ENCODE measurements at regions not wholly inside any gene's neighbourhood (a gene's known extent, or its start where the extent isn't known, plus 50 kb on each side); places are given as distances from the start of the nearest gene placed in this dataset.

GRCh38 chr4:43243433-43244116 is 351.1 kb downstream of the GRXCR1 start:
- DNase-seq (ENCODE audit: low spot score), result no peak

- DNase-seq (ENCODE audit: low spot score), result no peak
These were observed 352.3 kb downstream of the GRXCR1 start for GRCh38 chr4:43244688-43245382.

GRCh38 chr4:43251841-43252240 is 359.3 kb downstream of the GRXCR1 start:
- no peak for DNase-seq (ENCODE audit: low spot score)

DNA sequence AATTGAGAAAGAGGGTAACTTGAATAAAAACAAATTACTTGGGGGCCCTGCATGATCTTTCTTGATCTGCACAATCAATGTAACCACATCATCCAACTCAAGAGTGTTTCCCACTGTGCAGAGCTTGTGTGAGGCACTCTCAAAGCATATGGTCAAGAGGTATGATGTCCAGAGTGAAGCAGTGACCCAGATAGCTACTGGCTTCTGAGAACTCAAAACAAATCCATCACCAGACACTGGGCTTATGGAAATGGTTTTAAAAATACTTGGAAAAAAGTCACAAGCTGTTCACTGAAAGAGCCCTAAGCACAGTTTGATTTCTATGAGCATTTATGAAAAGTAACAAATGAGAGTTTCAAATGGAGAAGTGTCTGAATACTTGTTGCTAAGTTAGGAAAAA is 361.0 kb downstream of the GRXCR1 start:
- no peak for DNase-seq (ENCODE audit: low spot score)

GRCh38 chr4:43264730-43265129 is 372.2 kb downstream of the GRXCR1 start:
- DNase-seq (ENCODE audit: low spot score), result no peak

DNA sequence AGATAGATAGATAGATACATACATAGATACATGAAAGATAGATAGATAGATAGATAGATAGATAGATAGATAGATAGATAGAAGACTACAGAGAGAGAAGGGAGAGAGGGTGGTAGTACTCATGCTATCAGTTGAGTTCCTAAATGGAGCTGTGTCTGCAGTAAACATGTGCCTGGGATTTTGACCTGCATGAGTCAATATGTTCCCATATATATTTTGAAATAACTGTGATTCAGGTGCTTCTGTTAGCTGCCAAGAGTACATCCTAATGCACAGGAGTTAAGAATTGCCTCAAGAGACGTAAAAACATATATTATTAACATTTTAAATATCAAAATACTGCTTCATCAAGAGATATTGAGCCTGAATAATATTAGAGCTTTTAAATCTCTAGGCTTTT is 379.4 kb downstream of the GRXCR1 start:
- no peak for DNase-seq (ENCODE audit: low spot score)

GRCh38 chr4:43274376-43274775 is 381.9 kb downstream of the GRXCR1 start:
- DNase-seq (ENCODE audit: low spot score), result no peak

DNA sequence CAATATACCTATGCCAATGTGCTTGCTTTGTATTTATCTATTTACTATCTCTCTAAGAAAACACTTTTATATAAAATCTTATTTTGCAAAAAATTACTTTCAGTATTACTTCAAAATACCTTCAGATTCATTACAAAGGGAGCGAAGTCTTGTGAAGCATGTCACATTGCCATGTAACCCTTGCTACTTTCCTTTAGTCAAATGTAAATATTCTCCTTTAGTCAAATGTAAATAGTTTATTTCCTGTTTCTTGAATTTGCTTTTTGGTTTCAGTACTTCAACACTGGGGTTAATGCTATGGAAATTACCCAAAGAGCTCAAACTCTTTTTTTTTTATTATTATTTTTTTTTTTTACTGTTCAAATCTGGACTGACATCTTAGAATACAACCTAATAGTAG is 383.3 kb downstream of the GRXCR1 start:
- DNase-seq (ENCODE audit: low spot score), result no peak

DNA sequence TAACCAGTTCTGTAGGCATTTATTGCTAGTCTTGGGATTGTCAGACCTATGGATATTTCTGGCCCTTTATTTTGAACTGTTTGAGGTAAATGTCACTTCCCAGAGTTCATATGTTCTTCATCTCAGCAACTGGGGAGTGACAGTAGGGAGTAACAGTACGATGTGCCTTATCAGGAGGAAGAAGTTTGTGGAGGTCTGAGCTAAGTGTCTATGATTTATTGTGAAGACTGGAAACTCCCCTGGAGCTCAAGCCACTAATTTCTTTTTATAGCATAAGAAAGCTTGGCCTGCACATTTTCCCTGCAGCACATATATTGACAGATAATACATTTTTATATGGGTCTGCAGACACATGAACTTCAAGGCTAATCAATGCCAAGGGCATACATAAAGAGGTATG is 383.8 kb downstream of the GRXCR1 start:
- DNase-seq (ENCODE audit: low spot score), result no peak

- DNase-seq (ENCODE audit: low spot score), result no peak
These were observed 384.5 kb downstream of the GRXCR1 start for GRCh38 chr4:43277003-43277402.

DNA sequence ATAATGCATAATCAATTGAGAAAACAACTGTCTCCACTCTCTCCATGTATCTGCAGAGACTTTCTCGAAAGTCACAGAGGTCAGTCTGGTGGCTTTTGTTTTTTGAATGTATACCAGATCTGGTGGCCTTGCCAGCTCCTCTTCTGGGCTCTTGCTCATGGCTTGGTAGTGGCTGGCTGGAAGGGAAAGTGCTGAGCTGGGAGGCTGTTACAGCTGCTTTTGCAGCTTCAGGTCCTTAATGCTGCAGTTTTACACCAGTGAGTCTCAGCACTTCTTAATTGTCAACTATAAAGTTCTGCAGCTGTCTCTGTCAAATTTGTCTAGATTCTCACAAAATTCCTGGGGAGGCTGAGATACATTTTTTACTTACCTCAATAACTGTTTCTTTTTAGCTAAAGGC is 390.0 kb downstream of the GRXCR1 start:
- no peak for DNase-seq (ENCODE audit: low spot score)

GRCh38 chr4:43286137-43286536 is 393.6 kb downstream of the GRXCR1 start:
- DNase-seq (ENCODE audit: low spot score), result no peak

- no peak for DNase-seq (ENCODE audit: low spot score)
These were observed 404.5 kb downstream of the GRXCR1 start for GRCh38 chr4:43296946-43297528.

GRCh38 chr4:43316813-43317212 is 424.3 kb downstream of the GRXCR1 start:
- DNase-seq (ENCODE audit: low spot score), result no peak

- no peak for DNase-seq (ENCODE audit: low spot score)
These were observed 432.9 kb downstream of the GRXCR1 start for GRCh38 chr4:43325220-43325967.

GRCh38 chr4:43330288-43330687 is 437.8 kb downstream of the GRXCR1 start:
- DNase-seq (ENCODE audit: low spot score), result no peak

GRCh38 chr4:43331226-43332051 is 438.9 kb downstream of the GRXCR1 start:
- no peak for DNase-seq (ENCODE audit: low spot score)

DNA sequence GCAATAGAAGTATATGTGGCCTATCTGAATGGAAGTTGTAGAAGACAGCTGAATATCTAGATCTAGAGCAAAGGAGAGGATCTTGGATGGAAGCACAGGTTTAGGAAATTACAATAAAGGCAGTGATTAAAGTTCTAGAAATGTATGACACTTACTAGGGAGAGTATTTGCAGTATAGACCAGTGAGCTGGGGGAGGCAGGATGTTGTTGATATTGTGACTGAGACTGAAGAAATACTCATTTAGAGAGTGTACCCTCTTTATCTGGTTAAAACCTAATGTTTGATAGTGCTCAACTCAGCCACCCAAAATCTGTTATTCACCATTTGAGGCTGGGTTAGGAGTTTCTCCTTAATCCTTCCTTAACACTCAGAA is 439.5 kb downstream of the GRXCR1 start:
- DNase-seq (ENCODE audit: low spot score), result no peak

GRCh38 chr4:43337707-43338106 is 445.2 kb downstream of the GRXCR1 start:
- no peak for DNase-seq (ENCODE audit: low spot score)

- no peak for DNase-seq (ENCODE audit: low spot score)
These were observed 446.9 kb downstream of the GRXCR1 start for GRCh38 chr4:43339435-43339834.

GRCh38 chr4:43341741-43342140 is 449.2 kb downstream of the GRXCR1 start:
- DNase-seq (ENCODE audit: low spot score), result no peak

DNA sequence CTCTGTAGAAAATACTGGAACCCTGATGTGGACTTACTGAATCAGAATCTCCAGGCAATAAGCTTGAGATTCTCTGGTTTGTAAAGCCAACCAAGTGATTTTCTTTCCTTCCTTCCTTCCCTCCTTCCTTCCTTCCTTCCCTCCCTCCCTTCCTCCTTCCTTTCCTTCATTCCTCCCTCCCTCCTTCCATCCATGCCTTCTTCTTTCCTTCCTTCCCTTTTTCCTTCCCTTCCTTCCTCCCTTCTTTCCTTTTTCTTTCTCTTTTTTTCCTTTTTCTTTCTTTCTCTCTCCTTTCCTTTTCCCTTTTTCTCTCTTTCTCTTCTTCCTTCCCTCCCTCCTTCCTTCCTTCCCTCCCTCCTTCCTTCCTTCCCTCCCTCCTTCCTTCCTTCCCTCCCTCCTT is 450.8 kb downstream of the GRXCR1 start:
- no peak for DNase-seq (ENCODE audit: low spot score)
